GM23338 (cell line): ENCODE measurements at regions not wholly inside any gene's neighbourhood (a gene's known extent, or its start where the extent isn't known, plus 50 kb on each side); places are given as distances from the start of the nearest gene placed in this dataset.

Experiments used
- ATAC-seq: fragments of 200-7000 bp; cut with Tn5 transposase; 3 replicates; pipeline ENCODE4 v1.9.1; 2020
- DNase-seq: peaks from one replicate; pipeline ENCODE4 v3.0.0-alpha.2; 2015; ENCODE audit warnings: low spot score
- H2AFZ ChIP-seq: fragments of 200-600 bp; sonication (generic); 2 replicates; pipeline ENCODE4 v1.8.0; 2016; ENCODE audit warnings: antibody characterized with exemption, mild to moderate bottlenecking, moderate library complexity
- H3F3A ChIP-seq: fragments of 200-600 bp; sonication (generic); replicated peaks from 2 replicates; pipeline ENCODE4 v1.8.0; 2017; ENCODE audit warnings: antibody characterized with exemption, mixed run types, low read depth
- H3K27ac ChIP-seq: fragments of 200-600 bp; sonication (generic); 2 replicates; pipeline ENCODE4 v1.6.1; 2016; ENCODE audit warnings: low read depth
- H3K27me3 ChIP-seq: fragments of 200-600 bp; sonication (generic); 2 replicates; pipeline ENCODE4 v1.8.0; 2016; ENCODE audit warnings: mild to moderate bottlenecking, mixed run types, moderate library complexity; ENCODE audit not compliant: insufficient read depth
- H3K36me3 ChIP-seq: fragments of 200-600 bp; sonication (generic); 2 replicates; pipeline ENCODE4 v1.8.0; 2016; ENCODE audit warnings: mild to moderate bottlenecking; ENCODE audit not compliant: insufficient read depth
- H3K4me1 ChIP-seq: fragments of 200-600 bp; sonication (generic); 2 replicates; pipeline ENCODE4 v1.8.0; 2016; ENCODE audit warnings: mild to moderate bottlenecking, moderate library complexity; ENCODE audit not compliant: insufficient read depth
- H3K4me2 ChIP-seq: fragments of 200-600 bp; sonication (generic); 2 replicates; pipeline ENCODE4 v1.7.1; 2017; ENCODE audit warnings: mixed run types
- H3K4me3 ChIP-seq: fragments of 200-600 bp; sonication (generic); 2 replicates; pipeline ENCODE4 v1.6.1; 2016; ENCODE audit warnings: mixed run types
- H3K79me2 ChIP-seq: fragments of 200-600 bp; sonication (generic); replicated peaks from 2 replicates; pipeline ENCODE4 v1.8.0; 2017; ENCODE audit warnings: mild to moderate bottlenecking; ENCODE audit not compliant: insufficient read depth
- H3K9me2 ChIP-seq: fragments of 200-600 bp; sonication (generic); 2 replicates; pipeline ENCODE4 v1.8.0; 2017; ENCODE audit not compliant: insufficient read depth
- H4K20me1 ChIP-seq: fragments of 200-600 bp; sonication (generic); replicated peaks from 2 replicates; pipeline ENCODE4 v1.8.0; 2017; ENCODE audit warnings: mild to moderate bottlenecking; ENCODE audit not compliant: insufficient read depth
- H3K27ac Mint-ChIP-seq: 2 replicates; pipeline ENCODE4 v1.8.0; 2020; ENCODE audit warnings: inconsistent platforms, mild to moderate bottlenecking, moderate library complexity, mixed read lengths
- H3K27me3 Mint-ChIP-seq: 3 replicates; pipeline ENCODE4 v1.8.0; 2022; ENCODE audit warnings: low read depth, mild to moderate bottlenecking, moderate library complexity, mixed read lengths, inconsistent platforms; ENCODE audit not compliant: insufficient read depth, poor library complexity
- H3K36me3 Mint-ChIP-seq: 3 replicates; pipeline ENCODE4 v1.8.0; 2021; ENCODE audit warnings: low read depth, mild to moderate bottlenecking, inconsistent platforms, moderate library complexity, mixed read lengths
- H3K4me1 Mint-ChIP-seq: 3 replicates; pipeline ENCODE4 v1.8.0; 2020; ENCODE audit warnings: mild to moderate bottlenecking, inconsistent platforms, mixed read lengths
- H3K4me3 Mint-ChIP-seq: 3 replicates; pipeline ENCODE4 v1.8.0; 2021; ENCODE audit warnings: moderate library complexity, mild to moderate bottlenecking, inconsistent platforms, mixed read lengths
- H3K9me3 Mint-ChIP-seq: 3 replicates; pipeline ENCODE4 v1.8.0; 2020; ENCODE audit warnings: moderate library complexity, mild to moderate bottlenecking, inconsistent platforms, mixed read lengths
- CREB1 ChIP-seq: fragments of 250-450 bp; sonication (Bioruptor Pico); IDR thresholded peaks from 2 replicates; pipeline ENCODE4 v1.5.0; 2020; ENCODE audit warnings: low read depth, mild to moderate bottlenecking, moderate library complexity
- EZH2 ChIP-seq: fragments of 200-600 bp; sonication (generic); IDR thresholded peaks from one replicate; pipeline ENCODE4 v1.8.0; 2017; ENCODE audit warnings: antibody characterized with exemption, mild to moderate bottlenecking, low read depth; ENCODE audit not compliant: unreplicated experiment
- EZH2phosphoT487 ChIP-seq: fragments of 200-600 bp; sonication (generic); IDR thresholded peaks from one replicate; pipeline ENCODE4 v1.8.1; 2018; ENCODE audit warnings: antibody characterized with exemption; ENCODE audit not compliant: unreplicated experiment
- JUNB ChIP-seq: IDR thresholded peaks from one replicate; pipeline ENCODE4 v1.6.1; 2016; ENCODE audit warnings: antibody characterized with exemption; ENCODE audit not compliant: unreplicated experiment
- NANOG ChIP-seq: IDR thresholded peaks from 2 replicates; pipeline ENCODE4 v1.6.1; 2016; ENCODE audit warnings: antibody characterized with exemption, borderline replicate concordance
- POLR2AphosphoS5 ChIP-seq: IDR thresholded peaks from 2 replicates; pipeline ENCODE4 v1.6.1; 2016; ENCODE audit warnings: antibody characterized with exemption, low read depth
- STAT1 ChIP-seq: IDR thresholded peaks from one replicate; pipeline ENCODE4 v1.6.1; 2016; ENCODE audit warnings: antibody characterized with exemption; ENCODE audit not compliant: unreplicated experiment
- ZNF114 ChIP-seq: fragments of 250-450 bp; sonication (Bioruptor Pico); IDR thresholded peaks from 2 replicates; pipeline ENCODE4 v1.5.0; 2020; ENCODE audit warnings: mild to moderate bottlenecking, moderate library complexity
- ZNF331 ChIP-seq: fragments of 250-450 bp; sonication (Bioruptor Pico); IDR thresholded peaks from 2 replicates; pipeline ENCODE4 v1.5.0; 2020; ENCODE audit warnings: low read depth, mild to moderate bottlenecking, moderate library complexity
- TF ChIP-seq, protein P1 (sequence below): IDR thresholded peaks from one replicate; pipeline ENCODE4 v1.6.1; 2018; ENCODE audit warnings: antibody characterized with exemption; ENCODE audit not compliant: unreplicated experiment
- TF ChIP-seq, protein P2 (sequence below): IDR thresholded peaks from 2 replicates; pipeline ENCODE4 v1.6.1; 2016; ENCODE audit warnings: antibody characterized with exemption
- TF ChIP-seq, protein P3 (sequence below), 2 experiments: fragments of 200-600 bp in 1 of 2; sonication (generic) in 1 of 2; conservative IDR thresholded peaks; 2 replicates each; pipeline versions ENCODE4 v1.5.1 to v1.6.1; 2016 to 2017; ENCODE audit warnings: antibody characterized with exemption in 2 of 2, low read depth in 2 of 2, mild to moderate bottlenecking in 2 of 2, moderate library complexity in 1 of 2
- TF ChIP-seq, protein P4 (sequence below): fragments of 250-450 bp; sonication (Bioruptor Pico); IDR thresholded peaks from 2 replicates; pipeline ENCODE4 v1.5.0; 2020; ENCODE audit warnings: mild to moderate bottlenecking, moderate library complexity

DNA sequence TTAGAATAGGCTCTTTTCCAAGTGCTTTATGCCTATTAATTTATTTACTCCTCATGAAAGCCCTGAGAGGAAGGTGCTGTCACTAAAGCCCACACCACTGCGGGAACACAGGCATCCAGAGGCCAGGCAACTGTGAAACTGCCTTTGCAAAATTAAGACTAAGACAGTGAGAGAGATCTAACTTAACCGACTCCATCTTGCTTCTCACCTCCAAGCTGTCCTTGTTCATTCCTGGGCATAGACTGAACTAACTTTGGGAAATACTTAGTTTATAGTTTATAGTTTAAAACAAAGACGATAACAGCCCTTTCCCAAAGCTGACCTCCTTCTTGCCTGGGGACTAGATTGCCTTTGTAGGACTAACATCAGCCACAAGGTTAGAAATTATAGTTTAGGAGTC is 80.1 kb downstream of the RSPH3 start (continued):
- TF ChIP-seq ZNF114 (CRISPR knock-in tag) (no peak), CREB1 (CRISPR knock-in tag) (no peak), POLR2AphosphoS5 (no peak), JUNB (no peak), EZH2 (no peak)

DNA sequence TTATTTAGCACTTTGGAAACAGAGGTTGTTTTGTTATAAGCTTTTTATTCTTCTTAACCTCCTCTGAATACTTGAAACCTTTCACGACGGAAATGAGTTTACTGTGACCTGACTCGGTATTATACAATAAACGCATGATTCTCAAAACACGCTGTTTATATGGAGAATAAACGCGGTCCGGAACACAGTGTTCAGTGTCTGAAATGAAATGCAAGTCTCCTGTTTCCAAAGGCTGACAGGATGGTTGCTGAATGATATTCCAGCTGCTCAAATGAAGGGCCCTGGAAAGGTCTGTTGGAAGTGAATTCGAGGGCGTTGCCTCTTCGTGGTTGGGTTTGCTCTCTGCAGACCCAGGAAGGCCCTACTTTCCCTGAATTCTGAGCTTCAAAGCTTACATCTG is 83.4 kb downstream of the RSPH3 start:
- H3K36me3 Mint-ChIP-seq: no peaks in the 10 kb centered on the region
- TF ChIP-seq EZH2phosphoT487: no peak
- TF ChIP-seq, protein P1, sequence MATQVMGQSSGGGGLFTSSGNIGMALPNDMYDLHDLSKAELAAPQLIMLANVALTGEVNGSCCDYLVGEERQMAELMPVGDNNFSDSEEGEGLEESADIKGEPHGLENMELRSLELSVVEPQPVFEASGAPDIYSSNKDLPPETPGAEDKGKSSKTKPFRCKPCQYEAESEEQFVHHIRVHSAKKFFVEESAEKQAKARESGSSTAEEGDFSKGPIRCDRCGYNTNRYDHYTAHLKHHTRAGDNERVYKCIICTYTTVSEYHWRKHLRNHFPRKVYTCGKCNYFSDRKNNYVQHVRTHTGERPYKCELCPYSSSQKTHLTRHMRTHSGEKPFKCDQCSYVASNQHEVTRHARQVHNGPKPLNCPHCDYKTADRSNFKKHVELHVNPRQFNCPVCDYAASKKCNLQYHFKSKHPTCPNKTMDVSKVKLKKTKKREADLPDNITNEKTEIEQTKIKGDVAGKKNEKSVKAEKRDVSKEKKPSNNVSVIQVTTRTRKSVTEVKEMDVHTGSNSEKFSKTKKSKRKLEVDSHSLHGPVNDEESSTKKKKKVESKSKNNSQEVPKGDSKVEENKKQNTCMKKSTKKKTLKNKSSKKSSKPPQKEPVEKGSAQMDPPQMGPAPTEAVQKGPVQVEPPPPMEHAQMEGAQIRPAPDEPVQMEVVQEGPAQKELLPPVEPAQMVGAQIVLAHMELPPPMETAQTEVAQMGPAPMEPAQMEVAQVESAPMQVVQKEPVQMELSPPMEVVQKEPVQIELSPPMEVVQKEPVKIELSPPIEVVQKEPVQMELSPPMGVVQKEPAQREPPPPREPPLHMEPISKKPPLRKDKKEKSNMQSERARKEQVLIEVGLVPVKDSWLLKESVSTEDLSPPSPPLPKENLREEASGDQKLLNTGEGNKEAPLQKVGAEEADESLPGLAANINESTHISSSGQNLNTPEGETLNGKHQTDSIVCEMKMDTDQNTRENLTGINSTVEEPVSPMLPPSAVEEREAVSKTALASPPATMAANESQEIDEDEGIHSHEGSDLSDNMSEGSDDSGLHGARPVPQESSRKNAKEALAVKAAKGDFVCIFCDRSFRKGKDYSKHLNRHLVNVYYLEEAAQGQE: no peak
- TF ChIP-seq, protein P2, sequence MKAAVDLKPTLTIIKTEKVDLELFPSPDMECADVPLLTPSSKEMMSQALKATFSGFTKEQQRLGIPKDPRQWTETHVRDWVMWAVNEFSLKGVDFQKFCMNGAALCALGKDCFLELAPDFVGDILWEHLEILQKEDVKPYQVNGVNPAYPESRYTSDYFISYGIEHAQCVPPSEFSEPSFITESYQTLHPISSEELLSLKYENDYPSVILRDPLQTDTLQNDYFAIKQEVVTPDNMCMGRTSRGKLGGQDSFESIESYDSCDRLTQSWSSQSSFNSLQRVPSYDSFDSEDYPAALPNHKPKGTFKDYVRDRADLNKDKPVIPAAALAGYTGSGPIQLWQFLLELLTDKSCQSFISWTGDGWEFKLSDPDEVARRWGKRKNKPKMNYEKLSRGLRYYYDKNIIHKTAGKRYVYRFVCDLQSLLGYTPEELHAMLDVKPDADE: no peak
- TF ChIP-seq NANOG: no peak
- no peak for TF ChIP-seq ZNF331 (CRISPR knock-in tag)
- TF ChIP-seq ZNF114 (CRISPR knock-in tag): no peak
- no peak for TF ChIP-seq STAT1
- TF ChIP-seq JUNB: no peak
- TF ChIP-seq EZH2: no peak
- no peak for TF ChIP-seq POLR2AphosphoS5
- TF ChIP-seq CREB1 (CRISPR knock-in tag): no peak
- TF ChIP-seq, protein P3, sequence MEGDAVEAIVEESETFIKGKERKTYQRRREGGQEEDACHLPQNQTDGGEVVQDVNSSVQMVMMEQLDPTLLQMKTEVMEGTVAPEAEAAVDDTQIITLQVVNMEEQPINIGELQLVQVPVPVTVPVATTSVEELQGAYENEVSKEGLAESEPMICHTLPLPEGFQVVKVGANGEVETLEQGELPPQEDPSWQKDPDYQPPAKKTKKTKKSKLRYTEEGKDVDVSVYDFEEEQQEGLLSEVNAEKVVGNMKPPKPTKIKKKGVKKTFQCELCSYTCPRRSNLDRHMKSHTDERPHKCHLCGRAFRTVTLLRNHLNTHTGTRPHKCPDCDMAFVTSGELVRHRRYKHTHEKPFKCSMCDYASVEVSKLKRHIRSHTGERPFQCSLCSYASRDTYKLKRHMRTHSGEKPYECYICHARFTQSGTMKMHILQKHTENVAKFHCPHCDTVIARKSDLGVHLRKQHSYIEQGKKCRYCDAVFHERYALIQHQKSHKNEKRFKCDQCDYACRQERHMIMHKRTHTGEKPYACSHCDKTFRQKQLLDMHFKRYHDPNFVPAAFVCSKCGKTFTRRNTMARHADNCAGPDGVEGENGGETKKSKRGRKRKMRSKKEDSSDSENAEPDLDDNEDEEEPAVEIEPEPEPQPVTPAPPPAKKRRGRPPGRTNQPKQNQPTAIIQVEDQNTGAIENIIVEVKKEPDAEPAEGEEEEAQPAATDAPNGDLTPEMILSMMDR (conservative IDR thresholded peaks at IDR 0.05; ENCODE audit: low read depth in 2 of 2): no peak
- TF ChIP-seq, protein P4, sequence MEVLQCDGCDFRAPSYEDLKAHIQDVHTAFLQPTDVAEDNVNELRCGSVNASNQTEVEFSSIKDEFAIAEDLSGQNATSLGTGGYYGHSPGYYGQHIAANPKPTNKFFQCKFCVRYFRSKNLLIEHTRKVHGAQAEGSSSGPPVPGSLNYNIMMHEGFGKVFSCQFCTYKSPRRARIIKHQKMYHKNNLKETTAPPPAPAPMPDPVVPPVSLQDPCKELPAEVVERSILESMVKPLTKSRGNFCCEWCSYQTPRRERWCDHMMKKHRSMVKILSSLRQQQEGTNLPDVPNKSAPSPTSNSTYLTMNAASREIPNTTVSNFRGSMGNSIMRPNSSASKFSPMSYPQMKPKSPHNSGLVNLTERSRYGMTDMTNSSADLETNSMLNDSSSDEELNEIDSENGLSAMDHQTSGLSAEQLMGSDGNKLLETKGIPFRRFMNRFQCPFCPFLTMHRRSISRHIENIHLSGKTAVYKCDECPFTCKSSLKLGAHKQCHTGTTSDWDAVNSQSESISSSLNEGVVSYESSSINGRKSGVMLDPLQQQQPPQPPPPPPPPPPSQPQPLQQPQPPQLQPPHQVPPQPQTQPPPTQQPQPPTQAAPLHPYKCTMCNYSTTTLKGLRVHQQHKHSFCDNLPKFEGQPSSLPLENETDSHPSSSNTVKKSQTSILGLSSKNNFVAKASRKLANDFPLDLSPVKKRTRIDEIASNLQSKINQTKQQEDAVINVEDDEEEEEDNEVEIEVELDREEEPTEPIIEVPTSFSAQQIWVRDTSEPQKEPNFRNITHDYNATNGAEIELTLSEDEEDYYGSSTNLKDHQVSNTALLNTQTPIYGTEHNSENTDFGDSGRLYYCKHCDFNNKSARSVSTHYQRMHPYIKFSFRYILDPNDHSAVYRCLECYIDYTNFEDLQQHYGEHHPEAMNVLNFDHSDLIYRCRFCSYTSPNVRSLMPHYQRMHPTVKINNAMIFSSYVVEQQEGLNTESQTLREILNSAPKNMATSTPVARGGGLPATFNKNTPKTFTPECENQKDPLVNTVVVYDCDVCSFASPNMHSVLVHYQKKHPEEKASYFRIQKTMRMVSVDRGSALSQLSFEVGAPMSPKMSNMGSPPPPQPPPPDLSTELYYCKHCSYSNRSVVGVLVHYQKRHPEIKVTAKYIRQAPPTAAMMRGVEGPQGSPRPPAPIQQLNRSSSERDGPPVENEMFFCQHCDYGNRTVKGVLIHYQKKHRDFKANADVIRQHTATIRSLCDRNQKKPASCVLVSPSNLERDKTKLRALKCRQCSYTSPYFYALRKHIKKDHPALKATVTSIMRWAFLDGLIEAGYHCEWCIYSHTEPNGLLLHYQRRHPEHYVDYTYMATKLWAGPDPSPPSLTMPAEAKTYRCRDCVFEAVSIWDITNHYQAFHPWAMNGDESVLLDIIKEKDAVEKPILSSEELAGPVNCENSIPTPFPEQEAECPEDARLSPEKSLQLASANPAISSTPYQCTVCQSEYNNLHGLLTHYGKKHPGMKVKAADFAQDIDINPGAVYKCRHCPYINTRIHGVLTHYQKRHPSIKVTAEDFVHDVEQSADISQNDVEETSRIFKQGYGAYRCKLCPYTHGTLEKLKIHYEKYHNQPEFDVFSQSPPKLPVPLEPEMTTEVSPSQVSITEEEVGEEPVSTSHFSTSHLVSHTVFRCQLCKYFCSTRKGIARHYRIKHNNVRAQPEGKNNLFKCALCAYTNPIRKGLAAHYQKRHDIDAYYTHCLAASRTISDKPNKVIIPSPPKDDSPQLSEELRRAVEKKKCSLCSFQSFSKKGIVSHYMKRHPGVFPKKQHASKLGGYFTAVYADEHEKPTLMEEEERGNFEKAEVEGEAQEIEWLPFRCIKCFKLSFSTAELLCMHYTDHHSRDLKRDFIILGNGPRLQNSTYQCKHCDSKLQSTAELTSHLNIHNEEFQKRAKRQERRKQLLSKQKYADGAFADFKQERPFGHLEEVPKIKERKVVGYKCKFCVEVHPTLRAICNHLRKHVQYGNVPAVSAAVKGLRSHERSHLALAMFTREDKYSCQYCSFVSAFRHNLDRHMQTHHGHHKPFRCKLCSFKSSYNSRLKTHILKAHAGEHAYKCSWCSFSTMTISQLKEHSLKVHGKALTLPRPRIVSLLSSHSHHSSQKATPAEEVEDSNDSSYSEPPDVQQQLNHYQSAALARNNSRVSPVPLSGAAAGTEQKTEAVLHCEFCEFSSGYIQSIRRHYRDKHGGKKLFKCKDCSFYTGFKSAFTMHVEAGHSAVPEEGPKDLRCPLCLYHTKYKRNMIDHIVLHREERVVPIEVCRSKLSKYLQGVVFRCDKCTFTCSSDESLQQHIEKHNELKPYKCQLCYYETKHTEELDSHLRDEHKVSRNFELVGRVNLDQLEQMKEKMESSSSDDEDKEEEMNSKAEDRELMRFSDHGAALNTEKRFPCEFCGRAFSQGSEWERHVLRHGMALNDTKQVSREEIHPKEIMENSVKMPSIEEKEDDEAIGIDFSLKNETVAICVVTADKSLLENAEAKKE: no peak
- Histone ChIP-seq H3K4me3 (no peak overlapping the region), H3K27ac (no peak overlapping the region), H2AFZ (0 out of 2 replicates have a peak overlapping the region, but pooled peaks have one; percentile 21), H3K27me3 (no peaks in the 10 kb centered on the region), H3F3A (0 out of 2 replicates have a peak, but pooled peaks cover 4% of the 10 kb centered on the region), H3K4me2 (no peak overlapping the region), H3K4me1 (peaks cover 12% of the 10 kb centered on the region), H3K79me2 (no peaks in the 10 kb centered on the region), H3K36me3 (no peaks in the 10 kb centered on the region), H3K9me2 (0 out of 2 replicates have a peak, but pooled peaks cover 5% of the 10 kb centered on the region), H4K20me1 (no peaks in the 10 kb centered on the region)
- ATAC-seq (no peak), DNase-seq (no peak)
- H3K27ac Mint-ChIP-seq: no peak overlapping the region
- H3K9me3 Mint-ChIP-seq: no peaks in the 10 kb centered on the region; the same call in 2 of the 3 replicates
- H3K4me3 Mint-ChIP-seq: no peak overlapping the region
- peaks cover 27% of the 10 kb centered on the region for H3K27me3 Mint-ChIP-seq
- H3K4me1 Mint-ChIP-seq: peaks cover 36% of the 10 kb centered on the region
